Activated T-cell treated with anti-CD3 and anti-CD28 coated beads, Interleukin-2, amount 50 U/mL, for 4 hours (primary cell): ENCODE measurements at regions not wholly inside any gene's neighbourhood (a gene's known extent, or its start where the extent isn't known, plus 50 kb on each side); places are given as distances from the start of the nearest gene placed in this dataset.

Experiments used
- ATAC-seq, 2 donors: fragments of 200-7000 bp; cut with Tn5 transposase; one replicate each; pipeline ENCODE4 v1.10.0; 2021
- DNase-seq: peaks from one replicate; pipeline ENCODE4 v3.0.0-alpha.2; 2020
- H3K27me3 Mint-ChIP-seq: one replicate; pipeline ENCODE4 v1.8.0; 2021; ENCODE audit warnings: low read depth, mixed read lengths
- H3K36me3 Mint-ChIP-seq: one replicate; pipeline ENCODE4 v1.8.0; 2022; ENCODE audit warnings: mixed read lengths; ENCODE audit not compliant: insufficient read depth
- H3K4me1 Mint-ChIP-seq: one replicate; pipeline ENCODE4 v1.8.0; 2021; ENCODE audit warnings: low read depth, mixed read lengths
- H3K4me3 Mint-ChIP-seq: one replicate; pipeline ENCODE4 v1.8.0; 2021; ENCODE audit warnings: mild to moderate bottlenecking, moderate library complexity, mixed read lengths
- H3K9me3 Mint-ChIP-seq: one replicate; pipeline ENCODE4 v1.8.0; 2021; ENCODE audit warnings: mixed read lengths

GRCh38 chr13:19072543-19072942, 109.1 kb downstream of the TUBA3C start:
- Mint-ChIP-seq H3K36me3 (no peaks in the 10 kb centered on the region), H3K4me3 (no peak overlapping the region), H3K9me3 (peaks cover 4% of the 10 kb centered on the region), H3K27me3 (no peaks in the 10 kb centered on the region), H3K4me1 (no peaks in the 10 kb centered on the region)
- ATAC-seq = no peak
- no peak for DNase-seq

- no peak for DNase-seq
- Mint-ChIP-seq H3K4me1 (no peaks in the 10 kb centered on the region), H3K36me3 (no peaks in the 10 kb centered on the region), H3K9me3 (peaks cover 5% of the 10 kb centered on the region), H3K27me3 (no peaks in the 10 kb centered on the region), H3K4me3 (no peak overlapping the region)
- no peak for ATAC-seq
Observed at GRCh38 chr13:19071161-19071936, 110.3 kb downstream of the TUBA3C start.

GRCh38 chr13:19070398-19070735, 111.3 kb downstream of the TUBA3C start:
- peaks cover 8% of the 10 kb centered on the region for H3K9me3 Mint-ChIP-seq
- no peaks in the 10 kb centered on the region for H3K27me3 Mint-ChIP-seq
- DNase-seq = no peak
- no peaks in the 10 kb centered on the region for H3K36me3 Mint-ChIP-seq
- no peak for ATAC-seq
- no peaks in the 10 kb centered on the region for H3K4me1 Mint-ChIP-seq
- H3K4me3 Mint-ChIP-seq = no peak overlapping the region

GRCh38 chr13:19069684-19070397, 111.8 kb downstream of the TUBA3C start:
- Mint-ChIP-seq H3K4me3 (no peak overlapping the region), H3K36me3 (no peaks in the 10 kb centered on the region), H3K9me3 (peaks cover 8% of the 10 kb centered on the region), H3K4me1 (no peaks in the 10 kb centered on the region), H3K27me3 (no peaks in the 10 kb centered on the region)
- ATAC-seq = no peak
- no peak for DNase-seq

GRCh38 chr13:19068691-19069090, 112.9 kb downstream of the TUBA3C start:
- no peak for ATAC-seq
- Mint-ChIP-seq H3K27me3 (no peaks in the 10 kb centered on the region), H3K4me3 (no peak overlapping the region), H3K4me1 (no peaks in the 10 kb centered on the region), H3K36me3 (no peaks in the 10 kb centered on the region), H3K9me3 (peaks cover 14% of the 10 kb centered on the region)
- DNase-seq = no peak

GRCh38 chr13:19067767-19068166, 113.9 kb downstream of the TUBA3C start:
- no peak for DNase-seq
- Mint-ChIP-seq H3K9me3 (peaks cover 14% of the 10 kb centered on the region), H3K27me3 (no peaks in the 10 kb centered on the region), H3K4me1 (no peaks in the 10 kb centered on the region), H3K36me3 (no peaks in the 10 kb centered on the region), H3K4me3 (no peak overlapping the region)
- ATAC-seq = no peak

GRCh38 chr13:19062801-19063200, 118.8 kb downstream of the TUBA3C start:
- H3K27me3 Mint-ChIP-seq = no peaks in the 10 kb centered on the region
- ATAC-seq (no peak), DNase-seq (no peak)
- H3K4me1 Mint-ChIP-seq = no peaks in the 10 kb centered on the region
- no peak overlapping the region for H3K4me3 Mint-ChIP-seq
- H3K36me3 Mint-ChIP-seq = no peaks in the 10 kb centered on the region
- H3K9me3 Mint-ChIP-seq = peaks cover 14% of the 10 kb centered on the region

- H3K27me3 Mint-ChIP-seq = no peaks in the 10 kb centered on the region
Observed at GRCh38 chr13:19062019-19062646, 119.5 kb downstream of the TUBA3C start.

GRCh38 chr13:19061278-19061677, 120.3 kb downstream of the TUBA3C start:
- Mint-ChIP-seq H3K4me3 (no peak overlapping the region), H3K4me1 (no peaks in the 10 kb centered on the region), H3K36me3 (no peaks in the 10 kb centered on the region), H3K9me3 (peaks cover 12% of the 10 kb centered on the region), H3K27me3 (no peaks in the 10 kb centered on the region)
- ATAC-seq = no peak
- no peak for DNase-seq

More at GRCh38 chr13:19062019-19062646, 119.5 kb downstream of the TUBA3C start:
- peaks cover 14% of the 10 kb centered on the region for H3K9me3 Mint-ChIP-seq
- ATAC-seq (no peak), DNase-seq (no peak)
- no peaks in the 10 kb centered on the region for H3K4me1 Mint-ChIP-seq
- no peak overlapping the region for H3K4me3 Mint-ChIP-seq
- no peaks in the 10 kb centered on the region for H3K36me3 Mint-ChIP-seq

- Mint-ChIP-seq H3K4me1 (no peaks in the 10 kb centered on the region), H3K4me3 (no peak overlapping the region), H3K27me3 (no peaks in the 10 kb centered on the region), H3K9me3 (peaks cover 10% of the 10 kb centered on the region), H3K36me3 (no peaks in the 10 kb centered on the region)
- ATAC-seq = no peak
- DNase-seq = no peak
Observed at GRCh38 chr13:19060311-19061002, 121.2 kb downstream of the TUBA3C start.

- Mint-ChIP-seq H3K36me3 (no peaks in the 10 kb centered on the region), H3K4me1 (no peaks in the 10 kb centered on the region), H3K27me3 (no peaks in the 10 kb centered on the region), H3K9me3 (peaks cover 4% of the 10 kb centered on the region), H3K4me3 (no peak overlapping the region)
- ATAC-seq (no peak), DNase-seq (no peak)
Observed at GRCh38 chr13:19059016-19059780, 122.4 kb downstream of the TUBA3C start.

GRCh38 chr13:19058566-19058965, 123.1 kb downstream of the TUBA3C start:
- DNase-seq (no peak), ATAC-seq (no peak)
- no peak overlapping the region for H3K4me3 Mint-ChIP-seq
- no peaks in the 10 kb centered on the region for H3K27me3 Mint-ChIP-seq
- H3K4me1 Mint-ChIP-seq = no peaks in the 10 kb centered on the region
- no peaks in the 10 kb centered on the region for H3K9me3 Mint-ChIP-seq
- no peaks in the 10 kb centered on the region for H3K36me3 Mint-ChIP-seq

GRCh38 chr13:19057588-19058340, 123.9 kb downstream of the TUBA3C start:
- Mint-ChIP-seq H3K4me1 (no peaks in the 10 kb centered on the region), H3K9me3 (no peaks in the 10 kb centered on the region), H3K27me3 (no peaks in the 10 kb centered on the region), H3K4me3 (no peak overlapping the region), H3K36me3 (no peaks in the 10 kb centered on the region)
- ATAC-seq = no peak
- no peak for DNase-seq
